ENCODE measurements at regions not wholly inside any gene's neighbourhood (a gene's known extent, or its start where the extent isn't known, plus 50 kb on each side); places are given as distances from the start of the nearest gene placed in this dataset.
"Not testable (repeated sequence)": the region's sequence is repeated elsewhere in the genome, so short reads cannot be mapped to it uniquely, and the experiment has no call there.

GRCh38 chr6:78538002-78538401 lies 329.3 kb upstream of the IRAK1BP1 start:
- Histone ChIP-seq H3F3A (ENCODE audit: control insufficient read depth, insufficient read depth) (no peaks in the 10 kb centered on the region), H3K27me3 (ENCODE audit: control insufficient read depth, low read length) (no peaks in the 10 kb centered on the region), H3K4me3 (ENCODE audit: low read length) (no peak overlapping the region), H3K4me2 (ENCODE audit: low read length) (no peak overlapping the region), H3K79me2 (ENCODE audit: control insufficient read depth, low read length) (no peaks in the 10 kb centered on the region), H4K20me1 (ENCODE audit: control insufficient read depth, insufficient read depth, low read depth, low read length) (no peaks in the 10 kb centered on the region), H3K27ac (ENCODE audit: low read depth, low read length) (no peak overlapping the region), H3K4me1 (ENCODE audit: control insufficient read depth, low read length) (no peaks in the 10 kb centered on the region), H3K9me2 (replicated peaks; ENCODE audit: control insufficient read depth, low read length) (no peaks in the 10 kb centered on the region), H3K9me3 (ENCODE audit: control insufficient read depth, insufficient read depth, low read length) (no peaks in the 10 kb centered on the region), H3K36me3 (ENCODE audit: control insufficient read depth, low read length) (no peaks in the 10 kb centered on the region)
- TF ChIP-seq EZH2phosphoT487 (IDR thresholded peaks at IDR 0.05; ENCODE audit: borderline replicate concordance, low read length) (no peak), CTCF (IDR thresholded peaks at IDR 0.05; ENCODE audit: low read depth, low read length, poor library complexity, severe bottlenecking) (no peak)

- not testable (repeated sequence) for H3K4me3 ChIP-seq (ENCODE audit: low read length); H3K9me2 ChIP-seq (replicated peaks; ENCODE audit: control insufficient read depth, low read length); H3K27ac ChIP-seq (ENCODE audit: low read depth, low read length); H3K79me2 ChIP-seq (ENCODE audit: control insufficient read depth, low read length); H3K27me3 ChIP-seq (ENCODE audit: control insufficient read depth, low read length); H3K4me1 ChIP-seq (ENCODE audit: control insufficient read depth, low read length); H3F3A ChIP-seq (ENCODE audit: control insufficient read depth, insufficient read depth); H3K9me3 ChIP-seq (ENCODE audit: control insufficient read depth, insufficient read depth, low read length); H4K20me1 ChIP-seq (ENCODE audit: control insufficient read depth, insufficient read depth, low read depth, low read length); H3K4me2 ChIP-seq (ENCODE audit: low read length); H3K36me3 ChIP-seq (ENCODE audit: control insufficient read depth, low read length)
These were observed 319.7 kb upstream of the IRAK1BP1 start for GRCh38 chr6:78547636-78548035.

GRCh38 chr6:78551361-78551760 lies 316.0 kb upstream of the IRAK1BP1 start:
- TF ChIP-seq EZH2phosphoT487 (IDR thresholded peaks at IDR 0.05; ENCODE audit: borderline replicate concordance, low read length) (no peak), CTCF (IDR thresholded peaks at IDR 0.05; ENCODE audit: low read depth, low read length, poor library complexity, severe bottlenecking) (no peak)
- H3K36me3 ChIP-seq (ENCODE audit: control insufficient read depth, low read length), result no peaks in the 10 kb centered on the region

GRCh38 chr6:78552435-78552834 lies 314.9 kb upstream of the IRAK1BP1 start:
- Histone ChIP-seq H3K27ac (ENCODE audit: low read depth, low read length) (no peak overlapping the region), H3K36me3 (ENCODE audit: control insufficient read depth, low read length) (no peaks in the 10 kb centered on the region), H3K4me3 (ENCODE audit: low read length) (no peak overlapping the region), H3K9me3 (ENCODE audit: control insufficient read depth, insufficient read depth, low read length) (peaks cover 6% of the 10 kb centered on the region; the same call in 1 of the 2 replicates), H3K79me2 (ENCODE audit: control insufficient read depth, low read length) (no peaks in the 10 kb centered on the region), H3K4me1 (ENCODE audit: control insufficient read depth, low read length) (no peaks in the 10 kb centered on the region), H3K4me2 (ENCODE audit: low read length) (no peak overlapping the region), H3F3A (ENCODE audit: control insufficient read depth, insufficient read depth) (no peaks in the 10 kb centered on the region), H3K27me3 (ENCODE audit: control insufficient read depth, low read length) (no peaks in the 10 kb centered on the region), H4K20me1 (ENCODE audit: control insufficient read depth, insufficient read depth, low read depth, low read length) (no peaks in the 10 kb centered on the region), H3K9me2 (replicated peaks; ENCODE audit: control insufficient read depth, low read length) (no peaks in the 10 kb centered on the region)
- TF ChIP-seq EZH2phosphoT487 (IDR thresholded peaks at IDR 0.05; ENCODE audit: borderline replicate concordance, low read length) (no peak), CTCF (IDR thresholded peaks at IDR 0.05; ENCODE audit: low read depth, low read length, poor library complexity, severe bottlenecking) (no peak)

More at GRCh38 chr6:78551361-78551760, 316.0 kb upstream of the IRAK1BP1 start:
- Histone ChIP-seq H4K20me1 (ENCODE audit: control insufficient read depth, insufficient read depth, low read depth, low read length) (no peaks in the 10 kb centered on the region), H3K4me2 (ENCODE audit: low read length) (no peak overlapping the region), H3F3A (ENCODE audit: control insufficient read depth, insufficient read depth) (no peaks in the 10 kb centered on the region), H3K27ac (ENCODE audit: low read depth, low read length) (no peak overlapping the region), H3K4me1 (ENCODE audit: control insufficient read depth, low read length) (no peaks in the 10 kb centered on the region), H3K9me2 (replicated peaks; ENCODE audit: control insufficient read depth, low read length) (no peaks in the 10 kb centered on the region), H3K79me2 (ENCODE audit: control insufficient read depth, low read length) (no peaks in the 10 kb centered on the region), H3K9me3 (ENCODE audit: control insufficient read depth, insufficient read depth, low read length) (peaks cover 5% of the 10 kb centered on the region; the same call in 1 of the 2 replicates), H3K4me3 (ENCODE audit: low read length) (no peak overlapping the region), H3K27me3 (ENCODE audit: control insufficient read depth, low read length) (no peaks in the 10 kb centered on the region)

Data from DOHH2 (cell line).